Right atrium auricular region (tissue), 2 donors: ENCODE measurements at regions not wholly inside any gene's neighbourhood (a gene's known extent, or its start where the extent isn't known, plus 50 kb on each side); places are given as distances from the start of the nearest gene placed in this dataset.
"Not testable (repeated sequence)": the region's sequence is repeated elsewhere in the genome, so short reads cannot be mapped to it uniquely, and the experiment has no call there.

ENCODE experiments used
- DNase-seq: peaks from one replicate; pipeline ENCODE4 v3.0.0-alpha.2; 2019; ENCODE audit warnings: low spot score
- H3K27ac ChIP-seq, 2 donors: fragments of 200-600 bp; sonication (generic); 1 replicate in 1 of 2; 2 replicates in 1 of 2; pipeline ENCODE4 v1.5.1; 2016 to 2019
- H3K27me3 ChIP-seq, 2 donors: fragments of 200-600 bp; sonication (generic); one replicate each; pipeline versions ENCODE4 v1.5.1 to v1.6.0; 2017 to 2019
- H3K36me3 ChIP-seq: fragments of 200-600 bp; sonication (generic); one replicate; pipeline ENCODE4 v1.5.1; 2016
- H3K4me1 ChIP-seq, 2 donors: fragments of 200-600 bp; sonication (generic); one replicate each; pipeline versions ENCODE4 v1.5.1 to v1.6.0; 2017 to 2019
- H3K4me3 ChIP-seq, 2 donors: fragments of 200-600 bp; sonication (generic); 1 replicate in 1 of 2; 2 replicates in 1 of 2; pipeline ENCODE4 v1.5.1; 2017 to 2019; ENCODE audit warnings: mild to moderate bottlenecking in 1 of 2, moderate library complexity in 1 of 2
- H3K9me3 ChIP-seq, 2 donors: fragments of 200-600 bp; sonication (generic); one replicate each; pipeline ENCODE4 v1.5.1; 2019
- CTCF ChIP-seq, 2 donors: fragments of 200-600 bp; sonication (generic); IDR thresholded peaks; one replicate each; pipeline ENCODE4 v1.5.1; 2019; ENCODE audit warnings: antibody characterized with exemption in 2 of 2

- Histone ChIP-seq H3K4me1 (no peaks in the 10 kb centered on the region), H3K27ac (no peak overlapping the region), H3K36me3 (no peaks in the 10 kb centered on the region), H3K4me3 (no peak overlapping the region), H3K27me3 (no peaks in the 10 kb centered on the region), H3K9me3 (no peaks in the 10 kb centered on the region)
- TF ChIP-seq CTCF (IDR thresholded peaks at IDR 0.05), result no peak
- DNase-seq, result no peak
These were observed 1105.0 kb downstream of the PLA2G4A start for GRCh38 chr1:187933562-187934419.

- Histone ChIP-seq H3K4me1 (no peaks in the 10 kb centered on the region), H3K27ac (no peak overlapping the region), H3K27me3 (no peaks in the 10 kb centered on the region), H3K4me3 (no peak overlapping the region), H3K36me3 (no peaks in the 10 kb centered on the region), H3K9me3 (no peaks in the 10 kb centered on the region)
- TF ChIP-seq CTCF (IDR thresholded peaks at IDR 0.05), result no peak
- no peak for DNase-seq
These were observed 1107.9 kb downstream of the PLA2G4A start for GRCh38 chr1:187936667-187937066.

GRCh38 chr1:187938092-187938491, 1109.3 kb downstream of the PLA2G4A start:
- no peaks in the 10 kb centered on the region for H3K9me3 ChIP-seq
- H3K4me1 ChIP-seq, result no peaks in the 10 kb centered on the region
- H3K4me3 ChIP-seq, result no peak overlapping the region
- DNase-seq, result no peak
- no peaks in the 10 kb centered on the region for H3K27me3 ChIP-seq
- TF ChIP-seq CTCF (IDR thresholded peaks at IDR 0.05), result no peak
- no peaks in the 10 kb centered on the region for H3K36me3 ChIP-seq
- no peak overlapping the region for H3K27ac ChIP-seq

- no peaks in the 10 kb centered on the region for H3K27me3 ChIP-seq
- H3K36me3 ChIP-seq, result no peaks in the 10 kb centered on the region
- no peak overlapping the region for H3K27ac ChIP-seq
- H3K4me3 ChIP-seq, result no peak overlapping the region
- no peaks in the 10 kb centered on the region for H3K4me1 ChIP-seq
- no peak for TF ChIP-seq CTCF (IDR thresholded peaks at IDR 0.05)
- H3K9me3 ChIP-seq, result peaks cover 0 to 8% of the 10 kb centered on the region in 2 donors
- DNase-seq, result no peak
These were observed 1114.2 kb downstream of the PLA2G4A start for GRCh38 chr1:187942986-187943385.

GRCh38 chr1:187943606-187944403, 1115.1 kb downstream of the PLA2G4A start:
- H3K9me3 ChIP-seq, result peaks cover 0 to 8% of the 10 kb centered on the region in 2 donors
- no peaks in the 10 kb centered on the region for H3K4me1 ChIP-seq
- no peaks in the 10 kb centered on the region for H3K27me3 ChIP-seq
- DNase-seq, result no peak
- no peaks in the 10 kb centered on the region for H3K36me3 ChIP-seq
- no peak overlapping the region for H3K4me3 ChIP-seq
- no peak overlapping the region for H3K27ac ChIP-seq
- no peak for TF ChIP-seq CTCF (IDR thresholded peaks at IDR 0.05)

GRCh38 chr1:187946661-187947060, 1117.9 kb downstream of the PLA2G4A start:
- H3K36me3 ChIP-seq, H3K27ac ChIP-seq, H3K27me3 ChIP-seq, DNase-seq, H3K4me3 ChIP-seq, H3K4me1 ChIP-seq: not testable (repeated sequence)
- peaks cover 0 to 16% of the 10 kb centered on the region in 2 donors for H3K9me3 ChIP-seq
